H9 (cell line): ENCODE measurements at regions not wholly inside any gene's neighbourhood (a gene's known extent, or its start where the extent isn't known, plus 50 kb on each side); places are given as distances from the start of the nearest gene placed in this dataset.

ENCODE experiments used
- DNase-seq: peaks from one replicate; pipeline ENCODE4 v3.0.0-alpha.2; 2017
- H2AFZ ChIP-seq: one replicate; pipeline ENCODE4 v1.6.1; 2013; ENCODE audit warnings: mild to moderate bottlenecking, low read length, control low read depth, moderate library complexity
- H2AK5ac ChIP-seq: 2 replicates; pipeline ENCODE4 v1.6.1; 2013; ENCODE audit warnings: low read length, control low read depth, mixed read lengths; ENCODE audit not compliant: insufficient read length
- H2BK120ac ChIP-seq: one replicate; pipeline ENCODE4 v1.6.1; 2013; ENCODE audit warnings: low read depth, mild to moderate bottlenecking, low read length, control low read depth, inconsistent platforms; ENCODE audit not compliant: poor library complexity, severe bottlenecking
- H2BK12ac ChIP-seq: 2 replicates; pipeline ENCODE4 v1.6.1; 2013; ENCODE audit warnings: low read length, control low read depth, mixed read lengths, low read depth; ENCODE audit not compliant: insufficient read length
- H2BK15ac ChIP-seq: 2 replicates; pipeline ENCODE4 v1.6.1; 2013; ENCODE audit warnings: low read depth, low read length, control low read depth
- H2BK20ac ChIP-seq: one replicate; pipeline ENCODE4 v1.6.1; 2013; ENCODE audit warnings: low read depth, mild to moderate bottlenecking, low read length, control low read depth, inconsistent platforms; ENCODE audit not compliant: poor library complexity, severe bottlenecking
- H2BK5ac ChIP-seq: 2 replicates; pipeline ENCODE4 v1.6.1; 2013; ENCODE audit warnings: low read length, control low read depth, mixed read lengths; ENCODE audit not compliant: insufficient read length
- H3K14ac ChIP-seq: 2 replicates; pipeline ENCODE4 v1.6.1; 2013; ENCODE audit warnings: low read length, control low read depth; ENCODE audit not compliant: insufficient read depth
- H3K18ac ChIP-seq: 2 replicates; pipeline ENCODE4 v1.6.1; 2013; ENCODE audit warnings: low read depth, mild to moderate bottlenecking, mixed read lengths, low read length, control low read depth; ENCODE audit not compliant: insufficient read length
- H3K23ac ChIP-seq: 2 replicates; pipeline ENCODE4 v1.6.1; 2013; ENCODE audit warnings: low read length, control low read depth, mixed read lengths, low read depth; ENCODE audit not compliant: insufficient read length
- H3K23me2 ChIP-seq: 2 replicates; pipeline ENCODE4 v1.6.1; 2013; ENCODE audit warnings: low read depth, mild to moderate bottlenecking, mixed read lengths, low read length, control low read depth; ENCODE audit not compliant: insufficient read length, poor library complexity, severe bottlenecking
- H3K27ac ChIP-seq: 2 replicates; pipeline ENCODE4 v1.5.1; 2013; ENCODE audit warnings: low read length, control low read depth, mixed read lengths, low read depth; ENCODE audit not compliant: insufficient read length
- H3K27me3 ChIP-seq: 2 replicates; pipeline ENCODE4 v1.6.1; 2013; ENCODE audit warnings: low read length, control low read depth, inconsistent platforms; ENCODE audit not compliant: insufficient read depth
- H3K4ac ChIP-seq: 2 replicates; pipeline ENCODE4 v1.6.1; 2013; ENCODE audit warnings: low read depth, mild to moderate bottlenecking, control low read depth, inconsistent platforms, low read length, moderate library complexity
- H3K4me1 ChIP-seq: 2 replicates; pipeline ENCODE4 v1.6.1; 2013; ENCODE audit warnings: low read length, control low read depth, inconsistent platforms; ENCODE audit not compliant: insufficient read depth
- H3K4me2 ChIP-seq: 2 replicates; pipeline ENCODE4 v1.6.1; 2013; ENCODE audit warnings: low read length, control low read depth, mixed read lengths; ENCODE audit not compliant: insufficient read length, insufficient read depth
- H3K56ac ChIP-seq: 2 replicates; pipeline ENCODE4 v1.6.1; 2013; ENCODE audit warnings: low read depth, mild to moderate bottlenecking, mixed read lengths, low read length, control low read depth; ENCODE audit not compliant: insufficient read length
- H3K79me1 ChIP-seq: 2 replicates; pipeline ENCODE4 v1.6.1; 2013; ENCODE audit warnings: low read depth, mild to moderate bottlenecking, moderate library complexity, low read length, control low read depth, inconsistent platforms; ENCODE audit not compliant: insufficient read depth, poor library complexity, severe bottlenecking
- H3K79me2 ChIP-seq: 2 replicates; pipeline ENCODE4 v1.6.1; 2013; ENCODE audit warnings: low read length, control low read depth, inconsistent platforms; ENCODE audit not compliant: insufficient read depth
- H3K9ac ChIP-seq: 2 replicates; pipeline ENCODE4 v1.6.1; 2013; ENCODE audit warnings: low read length, control low read depth, mixed read lengths; ENCODE audit not compliant: insufficient read length; ENCODE audit errors: extremely low read depth
- H3K9me3 ChIP-seq: one replicate; pipeline ENCODE4 v1.6.1; 2013; ENCODE audit warnings: low read depth, low read length, inconsistent platforms; ENCODE audit not compliant: control insufficient read depth
- H3T11ph ChIP-seq: one replicate; pipeline ENCODE4 v1.6.1; 2013; ENCODE audit warnings: mild to moderate bottlenecking, low read length, control low read depth, inconsistent platforms
- H4K20me1 ChIP-seq: one replicate; pipeline ENCODE4 v1.6.1; 2013; ENCODE audit not compliant: control insufficient read depth, insufficient read length, insufficient read depth
- H4K5ac ChIP-seq: 2 replicates; pipeline ENCODE4 v1.6.1; 2013; ENCODE audit warnings: low read depth, mild to moderate bottlenecking, mixed read lengths, low read length, control low read depth; ENCODE audit not compliant: insufficient read length
- H4K8ac ChIP-seq: replicated peaks from 2 replicates; pipeline ENCODE4 v1.6.1; 2013; ENCODE audit warnings: low read length, control low read depth, mixed read lengths, low read depth; ENCODE audit not compliant: insufficient read length
- H4K91ac ChIP-seq: 2 replicates; pipeline ENCODE4 v1.6.1; 2013; ENCODE audit warnings: low read depth, mild to moderate bottlenecking, moderate library complexity, mixed read lengths, low read length, control low read depth; ENCODE audit not compliant: insufficient read length
- H3K27ac Mint-ChIP-seq, 3 experiments: 2 replicates in 2 of 3; 3 replicates in 1 of 3; pipeline ENCODE4 v1.8.0; 2020 to 2021; ENCODE audit warnings: mixed read lengths in 3 of 3, mild to moderate bottlenecking in 1 of 3, moderate library complexity in 1 of 3
- H3K27me3 Mint-ChIP-seq: 2 replicates; pipeline ENCODE4 v1.8.0; 2021; ENCODE audit warnings: low read depth, mild to moderate bottlenecking, moderate library complexity, mixed read lengths
- H3K36me3 Mint-ChIP-seq, 3 experiments: 2 replicates in 2 of 3; 3 replicates in 1 of 3; pipeline ENCODE4 v1.8.0; 2020 to 2021; ENCODE audit warnings: low read depth in 3 of 3, mixed read lengths in 3 of 3; ENCODE audit not compliant: insufficient read depth in 1 of 3
- H3K4me1 Mint-ChIP-seq, 2 experiments: 2 replicates each; pipeline ENCODE4 v1.8.0; 2020; ENCODE audit warnings: mixed read lengths in 2 of 2
- H3K4me3 Mint-ChIP-seq, 2 experiments: 2 replicates in 1 of 2; 3 replicates in 1 of 2; pipeline ENCODE4 v1.8.0; 2020 to 2021; ENCODE audit warnings: mild to moderate bottlenecking in 2 of 2, mixed read lengths in 2 of 2, moderate library complexity in 1 of 2
- H3K9me3 Mint-ChIP-seq, 2 experiments: 2 replicates in 1 of 2; 3 replicates in 1 of 2; pipeline ENCODE4 v1.8.0; 2020; ENCODE audit warnings: mild to moderate bottlenecking in 2 of 2, mixed read lengths in 2 of 2, moderate library complexity in 1 of 2
- WGBS: extraction: QIAGEN DNeasy Blood & Tissue Kit; methylation state at CpG from one replicate; pipeline ENCODE4 v1.1.7; 2013; ENCODE audit warnings: missing lambda C conversion rate, low lambda C conversion rate, mixed read lengths; ENCODE audit not compliant: insufficient read length; ENCODE audit errors: extremely low coverage; 5-methylcytosine and 5-hydroxymethylcytosine counted together
- TF ChIP-seq, protein P1 (sequence below): fragments of 200-600 bp; sonication (generic); conservative IDR thresholded peaks from 3 replicates; pipeline ENCODE4 v1.8.0; 2021; ENCODE audit warnings: antibody characterized with exemption, mild to moderate bottlenecking

DNA sequence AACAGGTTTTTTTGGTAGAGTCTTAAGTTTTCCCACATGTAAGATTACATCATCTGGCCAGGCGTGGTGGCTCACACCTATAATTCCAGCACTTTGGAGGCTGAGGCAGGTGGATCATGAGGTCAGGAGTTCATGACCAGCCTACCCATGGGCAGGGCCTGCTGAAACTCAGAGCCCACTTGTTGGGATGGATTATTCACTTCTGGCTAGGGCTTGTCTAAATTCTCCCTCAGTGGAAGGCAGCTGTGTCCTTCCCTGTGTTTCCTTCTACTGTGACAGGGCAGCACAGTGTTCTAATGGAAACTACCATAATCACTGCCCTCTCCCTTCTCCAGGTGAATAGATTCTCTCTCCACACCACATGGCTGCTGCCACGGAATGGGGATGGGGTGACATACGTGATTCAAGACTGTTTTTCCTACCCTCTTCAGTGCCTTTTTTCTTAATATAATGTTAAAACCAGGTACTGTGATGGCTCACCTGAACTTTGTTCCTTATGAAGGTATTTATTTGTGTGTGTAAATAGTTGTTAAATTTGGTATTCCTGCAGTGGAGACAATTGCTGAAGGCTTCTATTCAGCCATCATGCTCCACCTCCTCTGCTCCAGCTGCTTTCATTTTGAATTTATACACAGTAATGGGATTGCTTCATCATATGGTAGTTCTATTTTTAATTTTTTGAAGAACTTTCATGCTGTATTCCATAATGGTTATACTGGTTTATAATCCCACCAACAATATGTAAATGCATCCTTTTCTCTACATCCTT is 287.2 kb upstream of the HS3ST1 start:
- Mint-ChIP-seq H3K36me3 (peaks cover 0 to 16% (median 2%) of the 10 kb centered on the region in 3 experiments; a peak in 4 of 7 replicates), H3K27me3 (no peaks in the 10 kb centered on the region), H3K4me3 (no peak overlapping the region), H3K9me3 (peaks cover 3 to 7% of the 10 kb centered on the region in 2 experiments), H3K27ac (no peak overlapping the region), H3K4me1 (peaks cover 4 to 11% of the 10 kb centered on the region in 2 experiments)
- Histone ChIP-seq H3K14ac (no peak overlapping the region), H3K27ac (no peak overlapping the region), H3K4me2 (no peak overlapping the region), H4K20me1 (no peaks in the 10 kb centered on the region), H2BK20ac (no peak overlapping the region), H3K23ac (no peak overlapping the region), H2BK15ac (no peak overlapping the region), H3K79me1 (no peaks in the 10 kb centered on the region), H3K4me1 (no peaks in the 10 kb centered on the region), H3K9ac (no peak overlapping the region), H3K9me3 (no peaks in the 10 kb centered on the region), H4K8ac (no peak overlapping the region), H3K4ac (no peak overlapping the region), H4K91ac (no peak overlapping the region), H2BK5ac (no peak overlapping the region), H3K79me2 (no peaks in the 10 kb centered on the region), H2AK5ac (no peak overlapping the region), H3T11ph (no peak overlapping the region), H4K5ac (no peak overlapping the region), H3K18ac (no peak overlapping the region), H2AFZ (no peak overlapping the region), H2BK12ac (no peak overlapping the region), H2BK120ac (no peak overlapping the region), H3K23me2 (no peaks in the 10 kb centered on the region), H3K56ac (no peak overlapping the region), H3K27me3 (no peaks in the 10 kb centered on the region)
- DNase-seq: no peak
- TF ChIP-seq, protein P1, sequence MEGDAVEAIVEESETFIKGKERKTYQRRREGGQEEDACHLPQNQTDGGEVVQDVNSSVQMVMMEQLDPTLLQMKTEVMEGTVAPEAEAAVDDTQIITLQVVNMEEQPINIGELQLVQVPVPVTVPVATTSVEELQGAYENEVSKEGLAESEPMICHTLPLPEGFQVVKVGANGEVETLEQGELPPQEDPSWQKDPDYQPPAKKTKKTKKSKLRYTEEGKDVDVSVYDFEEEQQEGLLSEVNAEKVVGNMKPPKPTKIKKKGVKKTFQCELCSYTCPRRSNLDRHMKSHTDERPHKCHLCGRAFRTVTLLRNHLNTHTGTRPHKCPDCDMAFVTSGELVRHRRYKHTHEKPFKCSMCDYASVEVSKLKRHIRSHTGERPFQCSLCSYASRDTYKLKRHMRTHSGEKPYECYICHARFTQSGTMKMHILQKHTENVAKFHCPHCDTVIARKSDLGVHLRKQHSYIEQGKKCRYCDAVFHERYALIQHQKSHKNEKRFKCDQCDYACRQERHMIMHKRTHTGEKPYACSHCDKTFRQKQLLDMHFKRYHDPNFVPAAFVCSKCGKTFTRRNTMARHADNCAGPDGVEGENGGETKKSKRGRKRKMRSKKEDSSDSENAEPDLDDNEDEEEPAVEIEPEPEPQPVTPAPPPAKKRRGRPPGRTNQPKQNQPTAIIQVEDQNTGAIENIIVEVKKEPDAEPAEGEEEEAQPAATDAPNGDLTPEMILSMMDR: no peak
- WGBS: no CpG with 5 or more reads among the region's 3 CpGs
